GM21515 (cell line): ENCODE measurements at regions not wholly inside any gene's neighbourhood (a gene's known extent, or its start where the extent isn't known, plus 50 kb on each side); places are given as distances from the start of the nearest gene placed in this dataset.
"Not testable (repeated sequence)": the region's sequence is repeated elsewhere in the genome, so short reads cannot be mapped to it uniquely, and the experiment has no call there.

Source experiments
- ATAC-seq: cut with Tn5 transposase; IDR thresholded peaks from one replicate; pipeline ENCODE4 v1.9.1; 2021; ENCODE audit not compliant: unreplicated experiment

DNA sequence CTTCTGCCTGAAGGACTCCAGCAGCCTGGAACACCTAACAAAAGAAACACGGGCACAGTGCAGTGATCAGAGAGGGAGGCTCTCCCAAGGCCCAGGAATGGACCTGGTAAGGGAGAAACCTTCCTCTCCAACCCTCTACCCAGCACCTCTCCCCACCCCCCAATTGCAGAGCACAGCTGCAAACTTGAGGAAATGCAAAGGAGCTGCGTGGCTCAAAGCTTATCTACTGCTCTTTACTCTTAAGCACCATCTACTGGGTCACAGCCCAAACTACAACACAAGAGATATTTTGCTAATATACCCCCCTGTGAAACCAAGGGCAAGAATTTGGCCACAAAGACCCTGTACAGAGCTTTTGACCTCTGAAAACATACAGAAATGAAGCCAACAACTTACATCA lies 328.3 kb downstream of the OXSM start:
- ATAC-seq: no peak

DNA sequence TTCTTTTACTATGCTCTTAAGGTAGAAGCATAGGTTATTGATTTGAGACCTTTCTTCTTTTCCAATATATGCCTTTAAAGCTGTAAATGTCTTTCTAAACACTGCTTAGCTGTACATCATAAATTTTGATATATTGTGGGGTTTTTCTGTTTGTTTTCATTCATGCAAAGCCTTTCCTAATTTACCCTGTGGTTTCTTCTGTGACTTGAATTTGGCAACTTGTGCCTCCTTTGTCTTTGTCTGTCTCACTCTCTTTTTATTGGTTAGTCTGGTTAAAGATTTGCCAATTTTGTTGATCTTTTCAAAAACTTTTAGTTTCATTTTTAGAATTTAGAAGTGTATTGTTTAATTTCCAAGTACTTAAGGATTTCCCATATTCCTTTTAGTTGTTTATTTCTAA lies 343.1 kb downstream of the OXSM start:
- no peak for ATAC-seq

DNA sequence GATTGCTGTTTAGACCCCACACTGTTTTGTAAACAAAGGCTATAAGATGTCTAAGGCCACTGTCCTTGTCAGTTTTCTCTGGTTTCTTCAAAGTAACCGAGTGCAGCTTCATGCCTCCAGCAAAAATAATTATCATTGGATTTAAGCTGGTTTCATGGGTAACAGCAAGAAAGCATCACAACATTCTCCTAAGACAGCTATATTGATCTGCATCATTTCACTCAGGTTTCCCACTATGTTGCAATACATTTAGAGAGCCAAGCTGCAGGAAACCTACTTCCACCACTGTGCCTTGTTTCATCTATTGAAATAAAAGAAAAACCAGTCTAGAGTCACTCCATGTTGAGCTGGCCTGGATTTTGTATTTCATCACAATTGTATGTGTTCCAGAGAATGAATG lies 351.4 kb downstream of the OXSM start:
- no peak for ATAC-seq

DNA sequence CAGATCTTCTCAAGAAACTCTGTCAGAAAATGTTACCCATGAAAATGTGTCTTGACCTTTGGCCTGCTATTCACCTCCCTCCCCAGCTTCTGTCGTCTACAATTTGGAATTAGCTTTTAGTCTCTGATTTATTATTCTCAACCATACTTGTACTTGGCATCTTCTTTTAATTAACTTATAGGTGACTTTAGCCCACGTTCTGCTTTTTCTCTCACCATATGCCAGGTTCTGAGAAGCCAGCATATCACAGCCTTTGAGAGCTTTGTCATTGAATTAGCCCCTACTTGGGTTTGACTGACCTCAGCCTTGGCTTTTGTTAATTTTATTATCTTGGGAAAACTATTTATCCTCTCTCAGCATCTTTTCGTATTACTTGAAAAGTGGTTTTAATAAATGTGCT lies 355.9 kb downstream of the OXSM start:
- no peak for ATAC-seq

DNA sequence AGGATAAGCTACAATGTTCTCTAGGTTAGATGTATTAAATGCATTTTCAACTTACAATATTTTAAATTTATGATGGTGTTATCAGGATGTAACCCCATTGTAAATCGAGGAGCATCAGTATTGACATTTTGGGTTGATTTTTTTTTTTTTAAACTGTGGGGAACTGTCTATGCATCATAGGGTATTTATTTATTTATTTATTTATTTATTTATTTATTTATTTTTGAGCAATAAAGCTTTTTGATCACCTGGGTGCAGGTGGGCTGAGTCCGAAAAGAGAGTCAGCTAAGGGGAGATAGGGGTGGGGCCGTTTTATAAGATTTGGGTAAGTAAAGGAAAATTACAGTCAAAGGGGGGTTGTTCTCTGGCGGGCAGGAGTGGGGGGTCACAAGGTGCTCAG lies 367.5 kb downstream of the OXSM start:
- not testable (repeated sequence) for ATAC-seq

DNA sequence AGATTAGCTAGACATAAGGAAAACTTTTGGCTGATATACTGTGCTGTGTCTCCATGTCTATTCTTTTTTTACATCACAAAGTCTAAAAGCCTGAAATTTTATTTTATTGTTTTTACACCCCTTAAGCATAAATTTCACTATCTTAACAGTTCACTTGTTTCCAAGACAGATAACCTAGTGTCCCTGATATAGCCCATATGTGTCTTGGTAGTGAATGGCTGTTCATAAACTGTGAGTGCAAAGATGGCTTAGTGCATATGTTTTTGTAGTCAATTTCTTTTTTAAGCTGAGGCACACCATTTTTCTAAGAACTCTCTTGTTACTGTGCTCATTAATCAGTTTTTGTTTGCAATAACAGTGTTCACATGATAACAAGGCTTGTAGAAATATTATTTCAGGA lies 381.1 kb downstream of the OXSM start:
- ATAC-seq: no peak

DNA sequence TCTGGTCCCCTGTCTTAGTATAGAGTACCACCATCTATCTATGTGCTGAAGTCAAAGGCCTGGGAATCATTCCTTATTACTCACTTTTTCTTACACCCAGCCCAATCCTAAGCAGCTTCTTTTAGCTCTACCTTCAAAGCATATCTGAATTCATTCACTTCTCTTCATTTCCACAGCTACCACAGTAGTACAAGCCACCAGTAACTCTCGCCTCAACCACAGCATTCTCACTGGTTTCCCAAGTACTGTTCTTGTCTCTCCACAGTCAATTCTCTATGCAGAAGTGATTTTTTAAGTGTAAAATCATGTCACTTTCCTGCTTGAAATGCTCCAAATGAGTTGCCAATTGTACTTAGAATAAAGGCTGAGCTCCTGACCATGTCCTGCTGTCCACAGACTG lies 401.7 kb downstream of the OXSM start:
- no peak for ATAC-seq

DNA sequence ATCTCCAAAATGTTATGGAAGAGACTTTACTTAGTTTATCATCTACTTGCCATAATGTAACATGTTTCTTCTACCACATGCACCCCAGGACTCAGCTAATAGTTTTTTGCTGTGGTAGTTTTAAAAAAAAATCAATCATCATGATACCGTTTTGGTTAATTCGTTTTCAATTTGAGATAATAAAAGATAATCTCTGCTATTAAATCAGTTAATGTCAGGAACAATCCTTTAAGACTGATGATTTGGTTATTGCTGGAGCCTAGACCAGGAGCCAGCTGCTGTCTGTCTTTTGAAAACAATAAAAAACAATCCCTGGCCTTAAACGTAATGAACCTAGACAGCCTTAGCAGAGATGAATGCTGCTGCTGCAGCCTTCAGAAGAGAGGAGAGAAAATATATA lies 403.7 kb downstream of the OXSM start:
- no peak for ATAC-seq

DNA sequence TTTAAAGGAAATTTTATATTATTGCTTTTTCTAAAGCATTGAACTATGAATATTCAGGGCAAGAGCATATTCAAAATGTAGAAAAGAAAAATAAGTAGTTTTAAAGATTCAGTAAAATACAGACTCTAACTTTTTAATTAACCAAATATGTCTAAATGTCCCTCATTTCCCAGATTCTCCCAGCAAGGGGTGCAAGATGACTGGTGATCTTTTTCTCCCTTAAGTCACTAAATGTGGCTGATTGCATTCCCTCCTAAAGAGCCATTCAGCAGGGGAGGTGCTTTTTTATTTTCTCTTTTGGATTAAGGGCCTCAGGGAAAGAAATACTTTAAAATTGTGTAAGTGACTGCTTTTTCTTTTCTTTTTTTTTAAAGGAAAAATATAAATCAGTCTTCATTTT lies 406.9 kb downstream of the OXSM start:
- ATAC-seq: no peak

DNA sequence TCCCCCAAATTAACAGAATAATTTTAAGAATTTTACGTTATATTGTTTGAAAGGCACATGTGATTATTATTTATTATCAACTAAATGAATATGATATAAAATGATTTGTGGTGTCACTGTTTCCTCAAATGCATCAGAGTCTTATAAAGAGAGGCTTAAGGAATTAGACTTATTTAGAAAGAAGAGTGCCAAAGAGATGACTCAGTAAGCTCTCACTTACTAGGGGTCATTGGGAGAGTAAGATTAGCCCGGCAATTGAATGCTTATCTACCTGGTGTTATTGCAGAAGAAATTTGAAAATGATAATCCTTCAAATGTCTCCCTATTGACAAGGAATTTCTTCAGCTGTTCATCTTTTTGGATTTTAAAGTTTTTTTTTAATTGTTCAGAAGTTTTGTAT lies 408.7 kb downstream of the OXSM start:
- no peak for ATAC-seq

DNA sequence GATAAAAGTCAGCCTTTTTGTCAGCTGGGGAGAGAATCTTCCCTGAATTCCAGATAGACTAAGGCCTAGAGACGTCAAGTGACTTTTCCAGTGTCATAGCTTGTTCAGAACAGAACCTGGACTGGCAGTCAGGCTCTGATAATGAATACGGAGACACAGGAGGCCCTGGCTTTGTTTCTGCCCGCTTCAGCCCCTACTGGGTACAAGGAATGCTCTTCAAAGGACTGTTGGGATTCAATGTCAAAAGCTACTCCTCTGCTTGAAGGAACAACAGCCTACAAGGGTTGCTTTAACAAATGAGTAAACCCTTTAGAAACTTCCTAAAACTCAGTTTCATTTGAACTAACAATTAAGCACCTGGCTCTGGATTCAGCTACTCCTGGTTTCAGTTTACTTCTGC lies 412.3 kb downstream of the OXSM start:
- no peak for ATAC-seq

DNA sequence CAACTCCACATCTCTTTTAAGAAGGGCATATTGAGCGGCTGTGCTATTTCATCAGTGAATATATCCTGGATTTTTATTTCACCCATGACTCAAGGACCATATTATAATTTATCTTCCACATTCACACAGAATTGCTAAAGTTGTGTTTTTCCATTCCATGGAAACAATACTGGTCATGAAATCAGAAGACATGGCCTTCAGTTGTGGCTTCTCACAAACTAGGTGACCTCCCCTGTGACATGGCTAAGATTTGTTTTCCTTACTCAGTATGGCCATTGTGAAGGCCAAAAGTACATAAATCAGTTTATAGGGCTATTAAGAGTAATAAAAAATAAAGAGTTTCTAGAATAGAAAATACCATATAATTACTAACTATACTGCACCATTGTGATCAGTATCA lies 415.6 kb downstream of the OXSM start:
- no peak for ATAC-seq

DNA sequence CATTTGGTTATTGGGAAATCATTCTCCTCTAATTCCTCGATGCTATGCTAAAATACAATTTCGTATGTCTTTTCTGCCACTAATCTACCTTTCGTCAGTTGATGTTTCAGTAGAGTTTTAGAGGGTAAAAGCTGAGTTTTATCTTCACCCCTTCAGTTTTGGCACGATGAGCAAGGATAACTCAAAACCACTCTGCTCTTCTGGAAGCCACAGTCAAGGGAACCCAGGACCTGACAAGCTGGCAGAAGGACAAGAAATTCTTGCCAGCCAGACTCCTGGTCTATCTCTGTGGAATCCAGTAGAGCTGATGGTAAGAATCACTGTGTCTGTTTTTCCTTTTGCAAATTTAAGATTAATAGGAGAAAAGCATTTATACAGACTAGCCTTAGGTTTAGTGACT lies 414.4 kb upstream of the LRRC3B start:
- no peak for ATAC-seq

DNA sequence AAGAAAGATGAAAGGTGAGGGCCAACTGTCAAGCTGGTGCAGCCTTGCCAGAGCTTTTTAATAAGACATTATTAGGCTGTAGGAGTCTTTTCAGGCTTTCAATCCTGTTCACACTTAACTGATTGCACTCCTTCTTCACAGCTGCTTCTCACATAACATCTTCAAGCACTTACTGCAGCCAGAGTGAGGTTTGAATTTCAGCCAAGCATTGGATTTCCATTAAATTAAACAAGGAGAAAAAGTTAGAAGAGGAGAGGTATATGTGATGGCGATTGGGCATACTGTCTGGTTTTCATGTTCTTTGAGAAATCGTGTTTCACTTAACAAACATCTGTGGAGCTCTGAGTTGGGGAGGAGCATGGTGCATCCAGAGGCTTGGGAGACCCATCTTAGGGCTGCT lies 392.8 kb upstream of the LRRC3B start:
- no peak for ATAC-seq

DNA sequence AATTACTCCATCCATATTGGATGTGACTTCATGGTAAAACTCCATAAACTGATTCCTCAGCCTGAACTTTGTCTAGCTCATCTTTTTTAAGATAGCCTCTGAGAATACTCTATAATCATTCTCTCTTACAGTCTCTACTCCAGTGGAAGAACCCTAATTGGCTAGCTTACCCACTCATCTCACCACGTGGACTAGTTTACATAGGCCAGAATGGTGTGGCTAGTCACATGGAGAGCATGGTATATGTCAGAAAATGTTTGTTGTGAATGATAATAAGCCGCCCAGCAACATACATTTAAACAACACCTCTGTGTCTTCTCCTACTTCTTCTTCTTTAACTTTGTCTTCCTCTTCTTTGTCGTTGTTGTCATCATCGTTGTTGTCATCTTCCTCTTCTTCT lies 389.2 kb upstream of the LRRC3B start:
- no peak for ATAC-seq

DNA sequence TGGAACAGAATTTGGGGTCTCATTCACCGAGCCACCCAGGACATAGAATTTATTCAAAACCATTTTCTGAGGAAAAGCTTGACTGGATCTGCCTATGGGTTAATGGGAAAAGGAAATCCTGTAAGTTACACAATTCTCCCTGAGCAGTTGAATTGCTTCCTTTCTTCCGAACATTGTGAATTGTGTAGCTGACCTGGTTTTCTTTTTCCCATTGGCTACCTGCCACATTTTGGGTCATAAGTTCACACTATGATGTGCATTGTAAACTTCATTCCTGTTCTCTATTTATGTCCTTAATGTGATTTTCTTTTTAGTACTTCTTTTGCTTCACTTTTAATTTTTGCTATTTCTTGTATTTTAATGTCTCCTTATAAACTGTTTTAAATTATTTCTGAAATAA lies 386.0 kb upstream of the LRRC3B start:
- no peak for ATAC-seq

DNA sequence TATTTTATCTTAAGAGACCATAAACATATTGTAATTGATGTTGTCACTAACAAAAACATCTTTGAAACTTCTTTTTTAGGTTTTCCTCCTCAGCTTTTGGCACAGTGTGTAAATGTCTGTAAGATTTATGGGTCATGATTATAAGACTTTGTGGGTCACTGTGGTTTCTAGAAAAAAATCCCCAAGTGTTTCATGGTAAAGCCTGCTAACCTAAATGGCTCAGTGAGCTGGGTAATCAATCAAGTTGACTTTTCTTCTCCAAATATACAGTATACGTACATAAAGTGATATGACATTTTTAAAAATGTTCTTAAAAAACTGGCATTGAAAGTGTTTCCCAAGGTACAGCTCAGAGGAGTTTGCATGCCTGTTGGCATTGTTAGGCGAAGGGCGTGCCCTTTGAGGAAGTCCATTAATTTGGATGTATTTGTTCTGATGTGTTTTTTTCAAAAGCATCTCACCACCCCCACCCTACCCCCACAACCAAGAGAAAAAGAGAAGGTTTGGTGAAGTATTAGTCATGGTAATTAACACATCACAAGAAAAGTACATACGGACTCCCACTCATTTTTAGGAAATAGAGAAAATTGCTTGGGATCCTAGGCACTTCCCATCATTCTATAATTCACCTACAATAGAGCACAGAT lies 385.4 kb upstream of the LRRC3B start:
- ATAC-seq: no peak

DNA sequence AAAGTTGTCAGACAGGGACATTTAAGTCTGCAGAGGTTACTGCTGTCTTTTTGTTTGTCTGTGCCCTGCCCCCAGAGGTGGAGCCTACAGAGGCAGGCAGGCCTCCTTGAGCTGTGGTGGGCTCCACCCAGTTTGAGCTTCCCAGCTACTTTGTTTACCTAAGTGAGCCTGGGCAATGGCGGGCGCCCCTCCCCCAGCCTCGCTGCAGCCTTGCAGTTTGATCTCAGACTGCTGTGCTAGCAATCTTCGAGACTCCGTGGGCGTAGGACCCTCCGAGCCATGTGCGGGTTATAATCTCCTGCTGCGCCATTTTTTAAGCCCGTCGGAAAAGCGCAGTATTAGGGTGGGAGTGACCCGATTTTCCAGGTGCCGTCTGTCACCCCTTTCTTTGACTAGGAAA lies 378.0 kb upstream of the LRRC3B start:
- not testable (repeated sequence) for ATAC-seq

DNA sequence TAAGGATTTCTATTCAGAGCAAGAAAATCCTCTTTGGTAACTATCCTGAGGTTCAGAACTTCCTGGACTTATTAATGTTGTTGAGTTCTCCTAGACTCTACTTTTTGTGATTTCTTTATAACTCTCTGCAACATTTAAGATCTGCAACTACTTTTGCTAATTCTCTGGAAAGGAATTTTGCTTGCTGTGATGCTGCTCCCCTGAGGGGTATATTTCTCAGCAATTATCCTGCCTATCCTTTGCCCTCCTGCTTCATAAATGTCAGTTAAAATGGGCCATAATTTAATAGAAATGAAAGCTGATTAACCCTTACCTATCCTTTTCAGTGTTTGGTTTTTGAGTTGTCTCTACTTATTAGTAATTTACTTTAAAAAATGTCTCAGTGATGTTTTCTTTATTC lies 377.3 kb upstream of the LRRC3B start:
- no peak for ATAC-seq

DNA sequence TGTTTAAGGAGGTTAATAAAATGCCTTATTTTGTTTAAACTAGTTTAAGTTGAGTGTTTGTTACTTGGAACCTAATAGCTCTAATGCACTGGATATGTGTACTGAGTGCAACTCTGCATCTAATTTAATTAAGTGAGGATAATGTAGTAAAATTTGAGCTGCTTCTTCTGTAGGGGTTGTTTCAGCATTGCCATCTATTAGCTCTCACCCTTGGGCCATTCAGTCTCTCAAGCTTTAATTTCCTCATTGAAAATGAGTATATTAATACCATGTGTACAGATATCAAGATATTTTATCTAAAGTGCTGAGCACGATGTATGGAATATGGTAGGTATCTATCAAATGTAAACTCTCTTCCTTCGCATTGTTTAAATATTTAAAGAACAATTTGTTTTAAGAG lies 375.7 kb upstream of the LRRC3B start:
- ATAC-seq: no peak

DNA sequence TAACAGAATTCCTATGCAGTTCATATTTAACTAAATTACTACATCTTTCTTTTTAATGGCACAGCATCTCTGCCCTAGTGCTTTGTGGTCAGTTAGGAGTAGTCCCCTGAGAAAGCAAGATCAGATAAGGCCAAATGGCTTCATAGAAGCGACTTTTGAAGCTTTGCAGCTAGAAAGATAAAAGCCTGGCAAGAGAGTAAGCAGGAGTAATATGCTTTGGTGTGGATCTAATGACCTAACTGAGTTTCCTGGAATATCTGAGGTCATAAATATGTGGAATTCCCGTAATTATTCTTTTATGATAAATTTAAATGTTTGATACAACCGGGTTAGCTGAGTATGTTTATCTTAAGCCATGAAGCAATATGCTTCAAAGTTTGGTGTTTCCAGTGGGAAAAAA lies 374.9 kb upstream of the LRRC3B start:
- ATAC-seq: no peak

DNA sequence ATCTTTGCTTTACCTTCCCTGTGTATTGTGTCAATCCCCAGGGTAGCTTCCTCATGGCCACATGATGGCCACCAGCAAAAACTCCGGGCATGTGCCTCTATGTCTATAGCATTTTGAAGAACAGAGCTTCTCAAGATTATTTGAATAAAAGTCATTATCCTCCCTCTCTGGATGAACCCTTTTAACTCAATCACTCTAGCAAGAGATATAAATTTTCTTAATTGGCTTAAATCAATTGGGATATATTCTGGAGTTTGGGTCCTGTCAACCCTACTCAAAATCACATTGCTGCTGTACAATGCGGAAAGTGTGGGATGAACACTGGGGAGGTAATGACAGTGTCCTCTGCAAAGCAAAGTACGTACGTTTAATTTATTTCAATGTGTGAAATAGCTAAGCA lies 370.6 kb upstream of the LRRC3B start:
- ATAC-seq: no peak

DNA sequence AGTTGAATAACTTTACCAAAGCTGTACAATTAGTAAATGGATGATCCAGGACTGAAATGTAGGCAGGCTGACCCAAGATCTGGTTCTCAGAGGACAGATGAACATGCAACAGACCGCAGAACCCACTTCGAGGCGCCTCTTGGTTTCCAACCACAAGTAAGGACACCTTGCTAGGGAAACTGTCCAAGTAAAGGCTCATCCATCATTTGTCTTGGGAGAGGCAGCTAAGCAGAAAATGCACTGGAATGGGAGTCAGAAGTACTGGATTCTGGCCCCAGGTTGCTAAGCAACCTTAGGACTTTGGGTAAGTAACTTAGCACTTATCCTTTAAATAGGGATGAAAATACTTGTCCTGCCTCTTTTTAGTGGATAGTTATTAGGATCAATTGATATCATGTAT lies 366.3 kb upstream of the LRRC3B start:
- ATAC-seq: no peak

DNA sequence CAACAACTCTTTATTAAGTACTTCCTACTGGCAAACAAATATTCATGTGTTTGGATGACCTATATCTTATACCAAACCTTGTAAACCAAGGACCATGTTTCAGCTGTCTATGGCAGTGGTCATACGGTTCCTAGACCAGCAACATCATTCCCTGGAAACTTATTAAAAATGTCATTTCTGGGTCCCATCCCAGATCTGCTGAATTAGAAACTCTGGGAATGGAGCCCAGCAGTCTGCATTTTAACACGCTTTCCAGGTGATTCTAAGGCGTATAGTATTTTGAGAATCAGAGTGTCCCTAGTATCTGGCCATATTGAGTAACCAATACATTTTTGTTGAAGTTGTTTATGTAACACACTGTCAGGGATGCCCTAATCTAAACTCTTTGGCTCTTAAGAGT lies 363.4 kb upstream of the LRRC3B start:
- no peak for ATAC-seq
